ENCODE measurements at regions not wholly inside any gene's neighbourhood (a gene's known extent, or its start where the extent isn't known, plus 50 kb on each side); places are given as distances from the start of the nearest gene placed in this dataset.

GRCh38 chr4:36794716-36795115 is 449.8 kb upstream of the NWD2 start:
- Histone ChIP-seq H3K27me3 (ENCODE audit: insufficient read depth, low read depth, low read length) (no peaks in the 10 kb centered on the region), H3K9ac (ENCODE audit: low read length) (no peak overlapping the region), H3K9me3 (ENCODE audit: low read length) (peaks cover 3% of the 10 kb centered on the region), H3K4me3 (ENCODE audit: low read length) (no peak overlapping the region), H3K36me3 (ENCODE audit: insufficient read depth, low read length) (no peaks in the 10 kb centered on the region), H2AFZ (ENCODE audit: low read depth, low read length) (no peak overlapping the region), H4K20me1 (ENCODE audit: insufficient read depth) (no peaks in the 10 kb centered on the region), H3K79me2 (replicated peaks; ENCODE audit: insufficient read depth, low read length) (no peaks in the 10 kb centered on the region), H3F3A (ENCODE audit: insufficient read depth, low read length, poor library complexity, severe bottlenecking) (no peaks in the 10 kb centered on the region), H3K9me2 (ENCODE audit: insufficient read depth, low read length) (no peaks in the 10 kb centered on the region), H3K27ac (ENCODE audit: low read length) (no peak overlapping the region), H3K4me2 (ENCODE audit: low read length) (no peak overlapping the region)
- no peak for TF ChIP-seq CTCF (IDR thresholded peaks at IDR 0.05; ENCODE audit: poor library complexity, severe bottlenecking)

- no peak overlapping the region for H2AFZ ChIP-seq (ENCODE audit: low read depth, low read length)
- no peaks in the 10 kb centered on the region for H3K9me3 ChIP-seq (ENCODE audit: low read length)
- no peaks in the 10 kb centered on the region for H3K36me3 ChIP-seq (ENCODE audit: insufficient read depth, low read length)
- H3K4me3 ChIP-seq (ENCODE audit: low read length) = no peak overlapping the region
- no peak overlapping the region for H3K27ac ChIP-seq (ENCODE audit: low read length)
- no peaks in the 10 kb centered on the region for H3K27me3 ChIP-seq (ENCODE audit: insufficient read depth, low read depth, low read length)
- H3K9me2 ChIP-seq (ENCODE audit: insufficient read depth, low read length) = no peaks in the 10 kb centered on the region
- no peak overlapping the region for H3K9ac ChIP-seq (ENCODE audit: low read length)
- H3K4me2 ChIP-seq (ENCODE audit: low read length) = no peak overlapping the region
- H4K20me1 ChIP-seq (ENCODE audit: insufficient read depth) = no peaks in the 10 kb centered on the region
- TF ChIP-seq EP300 (conservative IDR thresholded peaks at IDR 0.05; ENCODE audit: poor library complexity, severe bottlenecking) (peak; percentile 95), MXI1 (conservative IDR thresholded peaks at IDR 0.05; ENCODE audit: poor library complexity, severe bottlenecking) (no peak), POLR2AphosphoS5 (IDR thresholded peaks at IDR 0.05) (peak; percentile 87), CTCF (IDR thresholded peaks at IDR 0.05; ENCODE audit: poor library complexity, severe bottlenecking) (no peak), EZH2 (IDR thresholded peaks at IDR 0.05; ENCODE audit: borderline replicate concordance, insufficient read depth, low read length, poor library complexity, severe bottlenecking) (no peak), SMC3 (conservative IDR thresholded peaks at IDR 0.05; ENCODE audit: poor library complexity) (no peak), REST (IDR thresholded peaks at IDR 0.05; ENCODE audit: borderline replicate concordance) (no peak), RAD21 (conservative IDR thresholded peaks at IDR 0.05) (no peak), TAF1 (IDR thresholded peaks at IDR 0.05; ENCODE audit: low read depth) (no peak)
- no peaks in the 10 kb centered on the region for H3F3A ChIP-seq (ENCODE audit: insufficient read depth, low read length, poor library complexity, severe bottlenecking)
- H3K79me2 ChIP-seq (replicated peaks; ENCODE audit: insufficient read depth, low read length) = no peaks in the 10 kb centered on the region
Observed at GRCh38 chr4:36812149-36812548, 432.4 kb upstream of the NWD2 start.

Measured in neural cell (in vitro differentiated cells).